CD14-positive monocyte (primary cell): ENCODE measurements at regions not wholly inside any gene's neighbourhood (a gene's known extent, or its start where the extent isn't known, plus 50 kb on each side); places are given as distances from the start of the nearest gene placed in this dataset.
"Not testable (repeated sequence)": the region's sequence is repeated elsewhere in the genome, so short reads cannot be mapped to it uniquely, and the experiment has no call there.

Source experiments
- DNase-seq, 3 donors: peaks; one replicate each; pipeline ENCODE4 v3.0.0-alpha.2; 2011 to 2022
- H2AFZ ChIP-seq: 2 replicates; pipeline ENCODE4 v1.6.0; 2012; ENCODE audit warnings: mild to moderate bottlenecking, low read depth, low read length, inconsistent platforms; ENCODE audit not compliant: insufficient read depth, poor library complexity, severe bottlenecking
- H3K27ac ChIP-seq, 2 donors: 1 replicate in 1 of 2; 2 replicates in 1 of 2; pipeline ENCODE4 v1.5.1; 2012 to 2013; ENCODE audit warnings: low read length in 2 of 2, control low read depth in 1 of 2, inconsistent platforms in 1 of 2, low read depth in 1 of 2, mild to moderate bottlenecking in 1 of 2
- H3K27me3 ChIP-seq, 2 donors: one replicate each; pipeline versions ENCODE4 v1.6.0 to v1.6.1; 2011 to 2013; ENCODE audit warnings: low read length in 2 of 2; ENCODE audit not compliant: control insufficient read depth in 2 of 2, insufficient read depth in 2 of 2
- H3K36me3 ChIP-seq, 2 donors: replicated peaks in 1 of 2; 1 replicate in 1 of 2; 2 replicates in 1 of 2; pipeline versions ENCODE4 v1.5.1 to v1.6.1; 2012 to 2013; ENCODE audit warnings: low read length in 2 of 2, control low read depth in 1 of 2, inconsistent platforms in 1 of 2, mild to moderate bottlenecking in 1 of 2; ENCODE audit not compliant: insufficient read depth in 2 of 2, control insufficient read depth in 1 of 2
- H3K4me1 ChIP-seq, 2 donors: 1 replicate in 1 of 2; 2 replicates in 1 of 2; pipeline versions ENCODE4 v1.5.1 to v1.6.1; 2012 to 2013; ENCODE audit warnings: low read length in 2 of 2, control low read depth in 1 of 2, inconsistent platforms in 1 of 2, mild to moderate bottlenecking in 1 of 2, moderate library complexity in 1 of 2; ENCODE audit not compliant: insufficient read depth in 2 of 2, control insufficient read depth in 1 of 2
- H3K4me2 ChIP-seq: replicated peaks from 2 replicates; pipeline ENCODE3; 2012; ENCODE audit warnings: low read length, moderate library complexity, mild to moderate bottlenecking; ENCODE audit not compliant: poor library complexity, severe bottlenecking; ENCODE audit errors: extremely low read depth
- H3K4me3 ChIP-seq, 3 experiments: fragments of 200-600 bp in 1 of 3; sonication (generic) in 1 of 3; replicated peaks in 1 of 3; 1 replicate in 2 of 3; 2 replicates in 1 of 3; pipeline ENCODE4 v1.5.1; 2011 to 2013; ENCODE audit warnings: low read length in 3 of 3, mild to moderate bottlenecking in 3 of 3, control low read depth in 2 of 3, low read depth in 2 of 3, inconsistent platforms in 1 of 3, moderate library complexity in 1 of 3
- H3K79me2 ChIP-seq: 2 replicates; pipeline ENCODE4 v1.6.0; 2012; ENCODE audit warnings: mild to moderate bottlenecking, control low read depth, inconsistent platforms, low read length, moderate library complexity; ENCODE audit not compliant: insufficient read depth
- H3K9ac ChIP-seq: 2 replicates; pipeline ENCODE4 v1.6.0; 2017; ENCODE audit warnings: low read length, mild to moderate bottlenecking; ENCODE audit not compliant: insufficient read depth, poor library complexity, severe bottlenecking
- H3K9me3 ChIP-seq, 2 donors: replicated peaks in 1 of 2; 1 replicate in 1 of 2; 2 replicates in 1 of 2; pipeline versions ENCODE4 v1.5.1 to v1.6.1; 2012 to 2013; ENCODE audit warnings: low read length in 2 of 2, control low read depth in 1 of 2; ENCODE audit not compliant: control insufficient read depth in 1 of 2, insufficient read depth in 1 of 2
- H4K20me1 ChIP-seq: 2 replicates; pipeline ENCODE4 v1.6.0; 2012; ENCODE audit warnings: mild to moderate bottlenecking, low read length, control low read depth, moderate library complexity; ENCODE audit not compliant: insufficient read depth
- H3K27ac Mint-ChIP-seq, 7 donors: one replicate each; pipeline ENCODE4 v1.8.0; 2020; ENCODE audit warnings: mild to moderate bottlenecking in 7 of 7, mixed read lengths in 7 of 7, moderate library complexity in 6 of 7, inconsistent platforms in 2 of 7
- H3K27me3 Mint-ChIP-seq, 3 donors: one replicate each; pipeline ENCODE4 v1.8.0; 2021 to 2022; ENCODE audit warnings: low read depth in 3 of 3, mild to moderate bottlenecking in 3 of 3, mixed read lengths in 3 of 3, moderate library complexity in 3 of 3, inconsistent platforms in 1 of 3
- H3K36me3 Mint-ChIP-seq, 2 donors: one replicate each; pipeline ENCODE4 v1.8.0; 2020; ENCODE audit warnings: mixed read lengths in 2 of 2, inconsistent platforms in 1 of 2, mild to moderate bottlenecking in 1 of 2
- H3K4me1 Mint-ChIP-seq: one replicate; pipeline ENCODE4 v1.8.0; 2020; ENCODE audit warnings: mild to moderate bottlenecking, mixed read lengths
- H3K4me3 Mint-ChIP-seq, 2 donors: one replicate each; pipeline ENCODE4 v1.8.0; 2020; ENCODE audit warnings: mild to moderate bottlenecking in 2 of 2, mixed read lengths in 2 of 2, moderate library complexity in 1 of 2
- H3K9me3 Mint-ChIP-seq, 7 donors: one replicate each; pipeline ENCODE4 v1.8.0; 2020 to 2022; ENCODE audit warnings: mixed read lengths in 7 of 7, mild to moderate bottlenecking in 6 of 7, moderate library complexity in 6 of 7, inconsistent platforms in 2 of 7
- WGBS: methylation state at CpG from one replicate; pipeline ENCODE4 v1.1.5; 2013; ENCODE audit warnings: missing lambda C conversion rate; ENCODE audit not compliant: insufficient coverage; 5-methylcytosine and 5-hydroxymethylcytosine counted together
- intact Hi-C, 2 donors: fragments of 100-400 bp; cut with micrococcal nuclease; formaldehyde crosslinking; loops; one replicate each; pipeline versions ENCODE4 v1.15.0 to v1.15.1; 2023
- TF ChIP-seq, protein P1 (sequence below): fragments of 200-600 bp; IDR thresholded peaks from one replicate; pipeline ENCODE4 v1.8.0; 2022; ENCODE audit warnings: antibody characterized with exemption, mild to moderate bottlenecking

- H3K4me3 Mint-ChIP-seq = peak overlapping the region in 1 of 2 donors; percentile 20
- no peak for DNase-seq
- TF ChIP-seq, protein P1, sequence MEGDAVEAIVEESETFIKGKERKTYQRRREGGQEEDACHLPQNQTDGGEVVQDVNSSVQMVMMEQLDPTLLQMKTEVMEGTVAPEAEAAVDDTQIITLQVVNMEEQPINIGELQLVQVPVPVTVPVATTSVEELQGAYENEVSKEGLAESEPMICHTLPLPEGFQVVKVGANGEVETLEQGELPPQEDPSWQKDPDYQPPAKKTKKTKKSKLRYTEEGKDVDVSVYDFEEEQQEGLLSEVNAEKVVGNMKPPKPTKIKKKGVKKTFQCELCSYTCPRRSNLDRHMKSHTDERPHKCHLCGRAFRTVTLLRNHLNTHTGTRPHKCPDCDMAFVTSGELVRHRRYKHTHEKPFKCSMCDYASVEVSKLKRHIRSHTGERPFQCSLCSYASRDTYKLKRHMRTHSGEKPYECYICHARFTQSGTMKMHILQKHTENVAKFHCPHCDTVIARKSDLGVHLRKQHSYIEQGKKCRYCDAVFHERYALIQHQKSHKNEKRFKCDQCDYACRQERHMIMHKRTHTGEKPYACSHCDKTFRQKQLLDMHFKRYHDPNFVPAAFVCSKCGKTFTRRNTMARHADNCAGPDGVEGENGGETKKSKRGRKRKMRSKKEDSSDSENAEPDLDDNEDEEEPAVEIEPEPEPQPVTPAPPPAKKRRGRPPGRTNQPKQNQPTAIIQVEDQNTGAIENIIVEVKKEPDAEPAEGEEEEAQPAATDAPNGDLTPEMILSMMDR = no peak
- no peaks in the 10 kb centered on the region for H3K36me3 Mint-ChIP-seq
- Histone ChIP-seq H2AFZ (no peak overlapping the region), H3K79me2 (no peaks in the 10 kb centered on the region), H3K27ac (no peak overlapping the region), H4K20me1 (no peaks in the 10 kb centered on the region), H3K4me3 (no peak overlapping the region), H3K9ac (no peak overlapping the region), H3K4me2 (no peak overlapping the region), H3K27me3 (no peaks in the 10 kb centered on the region), H3K4me1 (peaks cover 0 to 4% of the 10 kb centered on the region in 2 donors), H3K36me3 (no peaks in the 10 kb centered on the region), H3K9me3 (no peaks in the 10 kb centered on the region)
- H3K4me1 Mint-ChIP-seq = peaks cover 3% of the 10 kb centered on the region
- H3K9me3 Mint-ChIP-seq = peaks cover 0 to 6% (median 2%) of the 10 kb centered on the region in 7 donors
- peaks cover 9 to 22% (median 11%) of the 10 kb centered on the region in 3 donors for H3K27me3 Mint-ChIP-seq
- WGBS = 59% methylated on average over 4 of the region's 11 CpGs
- H3K27ac Mint-ChIP-seq = no peak overlapping the region
- intact Hi-C loops = no loop called here
Measured at GRCh38 chr7:140275069-140275965, 98.5 kb upstream of the KDM7A start.

DNA sequence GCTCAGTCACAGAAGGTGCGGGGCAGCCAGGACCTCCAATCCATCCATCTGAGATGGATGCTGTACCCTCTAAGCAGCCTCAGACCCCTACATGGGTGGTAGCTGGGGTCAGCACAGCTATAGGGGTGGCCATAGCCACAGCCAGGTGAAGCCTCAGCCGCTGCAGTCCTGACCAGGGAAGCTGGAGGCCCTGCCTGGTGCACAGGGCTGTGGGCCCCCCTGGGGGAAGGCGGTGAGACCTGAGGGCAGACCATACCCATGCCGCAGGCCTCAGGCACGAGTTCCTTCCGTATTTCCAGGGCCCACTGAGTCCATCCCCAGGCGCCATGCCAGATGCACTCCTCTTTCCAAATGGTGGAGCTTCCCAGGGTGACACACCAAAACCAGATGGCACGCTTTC is 96.6 kb upstream of the KDM7A start:
- no peaks in the 10 kb centered on the region for H3K79me2 ChIP-seq
- no peaks in the 10 kb centered on the region for H3K36me3 ChIP-seq
- H3K36me3 Mint-ChIP-seq = no peaks in the 10 kb centered on the region
- TF ChIP-seq, protein P1 = no peak
- no peak overlapping the region for H3K27ac ChIP-seq
- H3K4me1 Mint-ChIP-seq = peaks cover 3% of the 10 kb centered on the region
- no peak overlapping the region for H3K4me3 Mint-ChIP-seq
- H3K9me3 Mint-ChIP-seq = peaks cover 0 to 7% (median 2%) of the 10 kb centered on the region in 7 donors
- 98% methylated on average over 6 of the region's 8 CpGs for WGBS
- H3K9ac ChIP-seq = no peak overlapping the region
- DNase-seq = no peak
- no peak overlapping the region for H3K27ac Mint-ChIP-seq
- H3K4me2 ChIP-seq = no peak overlapping the region
- peaks cover 0 to 4% of the 10 kb centered on the region in 2 donors for H3K4me1 ChIP-seq
- intact Hi-C loops = no loop called here
- no peak overlapping the region for H3K4me3 ChIP-seq
- H3K27me3 ChIP-seq = no peaks in the 10 kb centered on the region
- peaks cover 7 to 19% (median 9%) of the 10 kb centered on the region in 3 donors for H3K27me3 Mint-ChIP-seq
- H4K20me1 ChIP-seq = no peaks in the 10 kb centered on the region
- no peaks in the 10 kb centered on the region for H3K9me3 ChIP-seq
- no peak overlapping the region for H2AFZ ChIP-seq

- H3K27ac ChIP-seq, H2AFZ ChIP-seq, intact Hi-C loops, H3K9me3 ChIP-seq, H3K36me3 Mint-ChIP-seq, H3K4me1 ChIP-seq, DNase-seq, H3K9ac ChIP-seq, H3K4me3 Mint-ChIP-seq, H4K20me1 ChIP-seq, H3K4me1 Mint-ChIP-seq, H3K27me3 ChIP-seq, H3K4me2 ChIP-seq, H3K4me3 ChIP-seq, H3K79me2 ChIP-seq, H3K27ac Mint-ChIP-seq, H3K9me3 Mint-ChIP-seq, H3K36me3 ChIP-seq: not testable (repeated sequence)
- WGBS = 100% methylated on average over 1 of the region's 16 CpGs
- H3K27me3 Mint-ChIP-seq = peaks cover 3 to 18% (median 5%) of the 10 kb centered on the region in 3 donors
Measured at GRCh38 chr7:140271643-140271968, 94.8 kb upstream of the KDM7A start.
